GM21529 (cell line): ENCODE measurements at regions not wholly inside any gene's neighbourhood (a gene's known extent, or its start where the extent isn't known, plus 50 kb on each side); places are given as distances from the start of the nearest gene placed in this dataset.

Experiments
- ATAC-seq: cut with Tn5 transposase; IDR thresholded peaks from one replicate; pipeline ENCODE4 v1.9.1; 2021; ENCODE audit not compliant: unreplicated experiment

DNA sequence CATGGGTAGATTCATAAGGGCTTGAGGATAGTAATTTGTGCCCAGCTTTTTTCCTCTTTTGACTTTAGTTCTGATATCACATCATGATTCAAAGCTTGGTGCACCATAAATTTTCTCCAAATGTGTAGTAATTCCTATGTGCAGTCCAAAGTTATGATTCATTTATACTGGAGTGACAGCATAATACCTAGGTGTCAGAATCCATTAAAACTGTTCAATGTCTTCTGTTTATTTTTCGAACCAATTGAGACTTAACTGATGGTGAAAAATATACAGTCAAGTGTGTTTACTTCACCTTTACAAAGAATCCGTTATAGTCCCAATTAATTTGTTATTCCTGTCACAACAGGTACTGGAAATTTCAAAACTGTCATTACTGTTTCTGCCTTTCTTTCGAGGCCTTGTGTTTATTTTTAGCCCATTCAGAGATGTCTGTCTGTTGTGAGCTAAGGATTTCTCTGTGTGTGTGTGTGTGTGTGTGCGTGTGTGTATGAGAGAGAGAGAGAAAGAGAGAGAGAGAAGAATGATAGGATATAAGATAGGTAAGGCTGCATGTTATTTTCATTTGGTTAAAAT lies 389.7 kb upstream of the ATP5MC3 start:
- no peak for ATAC-seq

DNA sequence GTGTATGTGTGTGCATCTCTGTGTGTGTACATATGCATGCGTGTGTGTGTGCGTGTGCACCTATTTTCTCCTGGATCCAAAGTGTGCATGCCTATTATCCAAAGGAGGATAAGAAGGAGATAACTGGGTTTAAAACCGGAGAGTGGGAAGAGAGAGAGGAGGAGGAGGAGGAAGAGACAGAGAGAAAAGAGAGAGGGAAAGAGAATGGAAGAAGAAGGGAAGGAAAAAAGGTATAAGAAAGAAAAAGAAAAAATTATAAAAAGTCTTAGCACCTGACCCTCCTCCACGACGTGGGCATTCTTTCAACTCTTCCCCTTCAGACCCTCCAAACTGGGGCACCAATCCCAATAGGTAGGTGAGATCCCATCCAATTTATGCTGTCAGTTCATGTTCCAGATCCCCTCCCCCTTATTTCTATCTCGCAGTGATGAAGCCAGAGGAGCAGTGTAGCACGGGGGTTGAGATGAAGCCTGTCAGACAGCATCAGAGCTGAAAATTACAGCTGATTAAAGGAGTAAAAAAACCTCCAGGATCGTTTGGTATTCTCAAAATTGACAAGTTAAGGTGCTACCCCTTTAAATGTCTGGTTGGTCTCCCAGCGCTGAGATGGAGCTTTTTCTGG lies 386.7 kb upstream of the ATP5MC3 start:
- no peak for ATAC-seq

DNA sequence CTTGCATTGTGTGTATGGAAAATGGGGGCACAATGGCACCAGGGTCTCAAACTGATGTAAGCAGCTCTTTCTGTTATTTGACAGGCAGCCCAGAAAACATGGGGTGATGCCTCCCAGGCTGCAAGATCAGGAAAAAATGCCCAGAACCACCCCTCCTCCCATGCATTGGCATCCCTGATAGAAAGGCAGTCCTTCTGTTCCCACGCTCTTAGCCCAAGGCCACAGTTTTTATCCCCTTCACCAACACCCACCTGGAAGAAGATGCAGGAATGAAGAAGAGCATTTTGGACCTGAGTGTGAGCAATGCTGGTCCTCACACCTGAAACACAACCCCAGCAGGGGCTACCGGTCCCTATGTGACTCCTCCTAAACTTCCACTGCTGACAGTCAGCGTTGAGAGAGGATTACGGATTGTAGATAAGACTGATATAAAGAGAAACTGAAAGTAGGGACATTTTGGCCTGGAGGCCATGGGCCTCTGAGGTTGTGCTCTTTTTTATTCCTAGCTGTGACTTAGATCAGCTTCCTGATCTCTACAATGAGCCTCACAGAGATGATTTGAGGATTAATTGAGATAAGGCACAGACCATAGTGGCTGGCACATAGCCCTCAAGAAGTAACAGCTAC lies 386.0 kb upstream of the ATP5MC3 start:
- no peak for ATAC-seq

DNA sequence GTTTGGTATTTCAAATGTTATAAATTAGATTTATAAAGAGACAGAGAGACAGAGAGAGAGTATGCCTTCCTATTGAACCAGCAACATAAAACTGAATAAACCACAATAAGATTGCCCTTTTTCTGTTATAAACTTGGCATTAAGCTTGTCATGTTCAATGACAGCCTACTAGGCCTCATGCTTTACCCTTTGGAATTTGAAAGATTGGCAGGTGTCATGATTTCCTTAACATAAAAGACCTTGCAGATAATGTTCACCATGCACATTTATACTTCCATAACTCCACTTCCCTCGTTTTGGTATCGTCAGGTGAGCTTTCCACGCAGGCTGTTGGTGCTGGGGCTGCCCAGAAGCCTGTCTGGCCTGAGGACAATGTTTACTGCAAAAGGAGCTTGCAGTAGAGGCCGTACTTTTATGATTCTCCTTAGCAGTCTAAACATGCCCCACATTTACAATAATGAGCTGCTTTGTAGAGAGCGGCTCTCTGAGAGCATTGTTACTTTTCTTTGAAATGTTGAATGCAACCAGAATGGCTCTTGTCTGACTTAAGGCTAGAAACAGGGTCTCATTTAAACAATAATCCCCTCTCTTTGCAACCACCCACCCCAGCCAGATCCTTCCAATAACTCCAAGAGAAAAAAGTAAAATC lies 379.1 kb upstream of the ATP5MC3 start:
- ATAC-seq: no peak

DNA sequence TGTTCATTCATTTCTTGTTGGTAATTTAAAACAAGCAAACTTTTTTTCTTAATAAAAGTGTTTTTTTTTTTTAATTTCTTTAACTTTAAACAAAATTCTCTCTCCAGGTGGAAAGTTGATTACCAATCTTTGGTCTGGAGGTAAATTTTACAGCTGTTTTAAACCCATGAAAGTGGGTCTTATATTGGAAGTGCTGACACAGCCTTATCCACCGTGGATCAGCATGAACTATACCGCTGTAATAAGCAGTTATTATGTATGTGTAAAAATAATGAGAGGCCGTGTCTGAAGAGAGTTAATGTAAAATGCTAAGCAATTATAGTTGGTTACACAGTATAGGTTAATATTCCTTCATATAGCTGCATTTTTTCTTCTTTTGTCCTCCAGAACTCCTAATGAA lies 378.1 kb upstream of the ATP5MC3 start:
- ATAC-seq: no peak

DNA sequence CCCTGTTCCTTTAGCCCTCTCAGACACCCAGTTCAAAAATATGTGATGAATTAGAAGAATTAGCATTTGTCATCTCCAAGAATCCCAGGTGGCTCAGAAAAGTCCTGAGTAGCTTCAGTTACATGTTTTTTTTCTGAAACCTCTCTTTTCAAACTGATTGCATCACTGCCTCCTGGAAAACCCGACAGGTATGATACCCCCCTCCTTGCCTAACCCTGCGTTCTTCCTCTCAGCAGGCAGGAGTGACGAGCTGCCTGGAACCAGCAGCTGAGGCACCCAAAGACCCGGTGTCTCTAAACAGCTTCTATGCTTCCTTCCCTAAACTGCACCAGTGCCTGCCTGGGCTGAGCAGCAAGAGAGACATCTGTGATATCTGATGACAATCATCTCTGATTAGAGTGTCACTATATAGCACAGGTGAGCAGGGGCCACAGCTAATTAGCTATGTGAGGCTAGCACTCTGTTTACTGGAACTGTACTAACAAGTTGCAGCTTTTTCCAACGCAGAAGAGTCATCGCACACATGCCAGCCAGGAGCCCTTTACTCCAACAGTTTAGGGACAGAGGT lies 376.4 kb upstream of the ATP5MC3 start:
- ATAC-seq: no peak

DNA sequence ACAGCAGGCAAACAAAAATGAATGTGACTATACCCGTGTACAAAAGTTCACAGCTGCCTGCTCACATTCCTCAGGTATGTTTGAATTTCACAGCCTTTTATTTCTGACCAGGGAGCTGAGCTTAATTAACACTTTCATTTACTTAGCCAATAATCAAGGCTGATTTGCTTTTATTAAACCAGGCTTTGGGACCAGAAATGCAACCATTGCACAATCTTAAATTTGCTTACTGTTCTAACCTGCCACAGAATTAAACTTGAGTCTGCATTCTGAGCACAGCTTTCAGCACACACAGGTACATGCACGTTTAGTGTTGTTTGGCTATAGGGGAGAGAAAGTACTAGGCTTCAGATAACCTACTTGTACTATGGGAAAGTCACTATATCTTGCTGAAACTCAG lies 372.4 kb upstream of the ATP5MC3 start:
- no peak for ATAC-seq

DNA sequence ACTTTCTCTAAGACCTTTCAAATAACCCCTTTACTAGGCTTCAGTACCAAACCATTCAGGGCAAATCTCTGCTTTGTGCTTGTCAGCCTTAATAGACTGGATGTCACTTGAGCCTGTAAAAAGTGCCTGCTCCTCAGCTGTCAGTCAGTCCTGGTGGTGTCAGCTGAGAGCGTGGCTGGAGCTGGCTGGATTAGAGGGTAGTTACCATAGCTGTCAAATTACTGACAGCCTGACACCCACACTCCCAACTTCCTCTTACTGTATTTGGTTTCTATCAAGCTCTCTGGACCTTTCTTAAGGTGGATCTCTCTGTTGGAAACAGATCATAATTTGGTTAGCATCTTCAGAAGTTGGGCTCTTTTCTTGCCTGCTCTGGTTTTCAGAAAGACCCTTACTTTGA lies 371.4 kb upstream of the ATP5MC3 start:
- ATAC-seq: no peak

DNA sequence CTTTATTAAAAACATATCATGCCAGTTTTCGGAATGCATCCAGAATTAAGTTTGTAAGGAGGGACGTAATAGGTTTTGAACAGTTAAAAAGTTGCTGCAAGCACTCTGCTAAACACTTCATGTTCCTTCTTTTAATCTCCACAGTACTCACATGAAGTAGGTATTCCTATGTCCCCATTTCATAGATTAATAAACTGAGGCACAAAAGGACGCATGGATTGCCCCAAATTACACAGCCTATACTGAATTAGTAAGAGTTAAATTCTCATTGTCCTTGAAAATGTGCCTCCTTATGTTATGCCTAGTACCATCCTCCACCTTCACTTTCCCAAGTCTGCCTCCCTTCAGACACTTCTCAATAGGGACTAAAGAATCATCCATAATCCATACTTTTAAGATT lies 358.9 kb upstream of the ATP5MC3 start:
- no peak for ATAC-seq

DNA sequence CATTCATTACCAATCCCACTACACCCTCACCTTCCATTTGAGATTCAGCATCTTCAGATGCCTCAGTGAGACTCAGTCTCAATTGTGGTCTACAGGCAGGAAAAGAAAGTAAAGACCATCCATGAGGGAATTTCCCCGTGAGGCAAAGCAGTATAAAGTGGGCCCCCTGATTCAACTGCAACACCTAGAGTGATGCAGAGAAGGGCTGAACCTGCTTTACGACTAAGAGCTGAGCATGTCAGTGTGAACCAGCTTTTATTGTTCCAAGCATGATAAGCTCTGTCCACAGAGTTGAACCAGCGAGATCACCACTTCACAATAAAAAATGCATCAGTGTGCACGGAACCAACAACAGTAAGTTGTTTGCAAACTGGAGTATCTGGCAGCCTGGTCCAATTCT lies 357.6 kb upstream of the ATP5MC3 start:
- ATAC-seq: no peak

DNA sequence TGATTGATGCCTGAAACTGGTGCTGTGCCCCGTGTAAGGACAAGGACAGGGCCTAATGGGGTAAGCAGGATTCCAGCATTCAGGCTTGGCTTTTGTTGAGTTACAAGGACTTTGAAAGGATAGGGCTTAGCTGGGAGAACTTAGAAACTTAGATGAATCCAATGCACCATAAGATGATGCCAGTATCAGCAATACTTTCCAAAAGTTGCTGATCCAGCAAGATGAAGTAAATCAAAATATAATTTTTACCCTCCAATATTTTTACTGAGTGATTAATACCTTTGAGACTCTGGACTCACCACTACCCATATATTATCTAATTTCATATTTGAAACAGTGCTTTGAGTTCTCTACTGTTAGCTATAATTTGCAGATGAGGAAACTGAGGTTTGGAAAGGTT lies 354.5 kb upstream of the ATP5MC3 start:
- ATAC-seq: no peak

DNA sequence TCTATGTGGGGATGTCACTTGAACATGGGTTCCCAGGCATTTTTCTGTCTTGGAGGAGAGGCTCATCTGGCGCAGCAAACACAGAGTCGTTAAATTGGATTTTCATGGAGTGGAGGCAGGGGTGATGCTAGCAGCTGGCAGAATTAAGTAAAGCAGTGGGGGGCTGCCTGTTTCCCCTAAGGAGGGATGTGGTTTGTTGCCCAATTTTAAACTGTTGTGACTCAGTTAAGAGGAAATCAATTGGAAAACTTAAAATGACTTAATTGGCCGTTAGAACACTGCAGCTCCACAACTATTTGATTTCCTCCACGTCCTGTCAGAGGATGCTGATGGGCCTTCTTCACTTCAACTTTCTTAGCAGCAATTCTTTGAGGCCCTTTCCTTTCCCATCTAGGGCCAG lies 354.1 kb upstream of the ATP5MC3 start:
- no peak for ATAC-seq

DNA sequence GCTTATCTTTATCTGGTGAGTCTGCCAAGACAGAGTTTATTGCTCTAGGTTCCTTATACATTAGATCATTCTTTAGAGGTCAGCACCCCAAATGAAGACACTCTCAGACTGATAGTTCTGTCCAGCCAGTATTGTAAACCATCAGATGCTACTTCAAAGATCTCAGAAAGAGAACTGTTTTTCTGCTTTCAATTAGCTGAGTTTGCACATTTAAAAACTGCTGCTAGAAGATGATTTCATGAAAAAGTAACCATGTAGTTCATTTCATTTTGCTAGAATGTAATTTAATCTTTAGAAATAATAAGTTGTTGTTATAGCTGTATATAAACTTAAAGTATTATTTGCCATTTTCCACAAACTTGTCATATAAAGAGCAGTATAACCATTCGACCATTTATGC lies 344.5 kb upstream of the ATP5MC3 start:
- no peak for ATAC-seq

DNA sequence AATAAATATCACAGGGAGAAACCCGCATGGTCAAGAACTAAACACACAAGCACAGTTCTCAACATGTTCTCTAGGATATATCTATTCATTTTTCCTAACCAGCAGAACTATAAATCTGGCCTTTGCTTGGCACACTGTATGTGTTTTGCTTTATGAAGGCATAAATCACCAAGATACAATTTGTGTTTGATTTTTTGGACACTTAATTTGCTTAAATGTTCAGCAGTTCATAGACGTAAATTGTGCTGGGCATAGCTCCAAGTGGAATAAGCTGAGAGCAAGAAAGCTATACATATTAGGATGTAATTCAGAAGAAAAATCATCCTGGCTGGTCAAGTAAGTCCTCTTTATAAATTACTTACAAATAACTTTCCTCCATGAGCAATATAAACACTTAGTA lies 341.5 kb upstream of the ATP5MC3 start:
- ATAC-seq: no peak

DNA sequence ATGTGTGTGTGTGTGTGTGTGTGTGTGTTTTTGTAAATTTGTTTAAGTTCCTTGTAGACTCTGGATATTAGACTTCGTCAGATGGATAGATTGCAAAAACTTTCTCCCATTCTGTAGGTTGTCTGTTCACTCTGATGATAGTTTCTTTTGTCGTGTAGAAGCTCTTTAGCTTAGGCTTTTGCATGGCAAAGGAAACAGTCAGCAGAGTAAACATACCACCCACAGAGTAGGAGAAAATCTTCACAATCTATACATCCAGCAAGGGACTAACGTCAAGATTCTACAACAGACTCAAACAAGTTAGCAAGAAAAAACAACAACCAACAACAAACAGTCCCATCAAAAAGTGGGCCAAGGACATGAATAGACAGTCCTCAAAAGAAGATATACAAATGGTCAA lies 336.7 kb upstream of the ATP5MC3 start:
- ATAC-seq: no peak

DNA sequence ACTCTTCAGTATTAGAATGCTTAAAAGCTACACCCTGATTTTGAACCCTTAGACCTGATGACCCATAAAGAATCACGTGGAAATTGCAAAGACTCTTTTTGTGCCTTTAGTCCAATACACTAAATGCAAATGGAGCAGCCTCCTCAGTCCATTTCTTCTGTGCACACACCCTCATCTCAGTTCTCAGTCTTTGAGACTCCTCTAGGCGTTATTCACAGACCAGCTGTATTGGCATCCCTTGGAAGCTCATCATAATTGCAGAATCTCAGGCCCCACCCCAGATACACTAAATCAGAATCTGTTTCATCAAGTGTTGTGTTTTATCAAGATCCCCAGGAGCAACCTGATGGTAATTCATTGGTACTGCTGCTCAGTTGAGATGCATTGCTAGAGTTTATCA lies 335.0 kb upstream of the ATP5MC3 start:
- no peak for ATAC-seq

DNA sequence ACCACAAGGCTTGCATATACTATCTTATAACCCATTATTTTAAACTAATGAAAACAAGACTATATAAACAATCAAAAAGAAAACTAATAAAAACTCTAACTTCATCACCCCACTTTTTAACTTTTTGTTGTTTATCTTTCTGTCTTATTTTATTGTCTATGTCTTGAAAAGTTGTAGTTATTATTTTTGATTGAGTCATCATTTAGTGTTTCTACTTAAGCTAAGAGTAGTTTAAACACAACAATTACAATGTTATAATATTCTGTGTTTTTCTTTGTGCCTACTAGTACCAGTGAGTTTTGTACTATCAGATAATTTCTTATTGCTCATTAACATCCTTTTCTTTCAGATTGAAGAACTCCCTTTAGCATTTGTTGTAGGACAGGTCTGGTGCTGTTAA lies 318.7 kb upstream of the ATP5MC3 start:
- ATAC-seq: no peak

DNA sequence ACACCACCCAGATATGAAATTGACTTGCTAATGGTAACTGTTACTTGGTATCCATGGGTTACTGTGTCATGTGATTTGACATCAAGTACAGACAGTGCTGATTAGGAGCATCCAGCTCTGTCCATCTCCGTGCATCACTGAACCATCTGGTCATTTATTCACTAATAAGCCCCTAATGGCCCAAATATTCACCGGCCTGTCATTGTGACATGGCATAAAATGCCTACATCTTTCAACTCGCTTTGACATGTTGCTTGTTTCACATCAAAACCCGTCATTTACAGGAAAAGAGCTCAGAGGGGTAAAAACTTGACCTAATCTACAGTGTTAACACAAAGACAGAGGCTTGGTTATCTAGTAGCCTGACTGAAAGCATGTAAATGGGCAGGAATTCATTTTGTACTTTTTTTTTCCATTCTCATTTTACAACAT lies 308.9 kb upstream of the ATP5MC3 start:
- ATAC-seq: no peak

DNA sequence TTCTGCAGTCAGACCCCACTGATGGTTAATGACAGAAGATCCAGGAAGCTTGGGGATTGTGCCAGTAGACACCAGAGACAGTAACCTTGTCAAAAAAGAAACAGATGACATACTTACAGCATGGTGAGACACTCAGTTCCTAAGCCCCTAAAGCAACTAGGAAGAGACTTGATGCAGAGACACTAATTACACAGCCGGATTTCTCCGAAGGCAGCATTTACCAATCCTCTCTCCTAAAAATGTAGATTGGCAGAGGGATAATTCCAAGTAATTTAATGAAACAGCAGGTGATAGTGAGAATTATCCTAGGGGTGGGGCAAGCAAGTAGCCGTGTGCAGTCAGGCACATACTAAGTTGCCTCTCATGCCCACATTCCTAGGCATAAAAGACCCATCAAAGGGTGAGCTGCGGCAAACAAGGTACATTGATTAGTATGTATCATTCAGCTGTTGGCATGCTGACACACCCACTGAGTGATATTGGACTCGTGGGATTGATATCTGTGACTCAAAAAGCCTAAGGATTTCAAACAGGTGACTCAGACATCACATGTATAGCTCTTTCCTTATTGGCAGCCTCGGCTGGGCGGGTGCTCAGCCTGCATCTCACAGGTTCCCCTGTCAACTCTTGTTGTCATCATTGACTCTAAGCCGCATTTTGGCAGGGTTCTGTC lies 296.7 kb upstream of the ATP5MC3 start:
- no peak for ATAC-seq

DNA sequence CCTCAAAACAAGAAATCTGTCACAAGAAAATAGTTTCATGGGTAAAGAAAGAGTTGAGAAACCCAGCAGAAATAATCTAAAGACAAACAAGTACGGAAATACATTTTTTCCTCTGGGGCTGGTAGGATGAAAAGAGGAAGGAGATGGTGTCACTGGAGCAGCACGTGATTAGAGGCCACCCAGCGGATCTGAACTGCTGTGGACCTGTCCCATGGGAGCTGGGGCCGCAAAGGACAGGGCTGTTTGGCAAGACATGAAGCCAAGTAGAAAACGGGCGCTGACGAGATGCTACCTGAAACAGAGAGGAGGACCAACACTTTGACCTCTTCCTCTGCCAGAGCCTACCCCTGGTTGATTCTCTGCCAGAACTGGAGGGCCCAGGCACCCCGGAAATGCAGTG lies 295.4 kb upstream of the ATP5MC3 start:
- ATAC-seq: no peak

DNA sequence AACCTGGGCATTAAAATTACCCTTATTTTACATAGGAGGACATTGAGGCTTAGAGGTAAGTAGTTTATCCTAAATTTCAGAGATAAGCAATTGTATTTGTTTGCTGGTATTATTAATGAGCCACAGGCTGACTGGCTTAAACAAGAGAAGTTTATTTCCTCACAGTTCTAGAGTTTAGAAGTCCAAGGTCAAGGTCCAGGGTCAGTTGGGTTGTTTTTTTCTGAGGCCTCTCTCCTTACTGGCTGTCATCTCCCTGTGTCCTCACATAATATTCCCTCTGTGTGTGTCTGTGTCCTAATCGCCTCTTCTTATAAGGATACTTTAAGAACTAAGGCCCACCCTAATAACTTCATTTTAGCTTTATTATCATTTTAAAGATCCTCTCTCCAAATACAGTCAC lies 294.9 kb upstream of the ATP5MC3 start:
- no peak for ATAC-seq

DNA sequence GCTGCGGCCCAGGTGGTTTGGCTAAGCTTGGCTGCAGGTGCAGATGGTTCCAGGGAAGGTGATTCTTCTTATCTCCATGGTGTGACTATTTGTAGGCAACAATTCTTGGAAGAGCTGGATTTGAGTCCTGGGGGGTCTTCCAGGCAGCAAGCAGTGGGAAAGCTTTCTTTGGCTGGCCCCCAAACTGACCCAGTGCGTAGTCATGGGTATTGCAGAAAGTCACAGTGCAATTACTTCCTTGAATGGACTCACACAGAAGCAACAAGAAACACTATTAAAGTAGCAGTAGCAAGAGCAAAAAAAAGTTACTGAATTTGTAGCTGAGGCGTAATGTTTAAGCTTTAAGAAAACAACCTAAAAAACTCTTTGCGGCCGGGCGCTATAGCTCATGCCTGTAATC lies 293.6 kb upstream of the ATP5MC3 start:
- no peak for ATAC-seq
